Brain microvascular endothelial cell (primary cell): ENCODE measurements at regions not wholly inside any gene's neighbourhood (a gene's known extent, or its start where the extent isn't known, plus 50 kb on each side); places are given as distances from the start of the nearest gene placed in this dataset.

ENCODE experiments used
- DNase-seq: peaks from one replicate; pipeline ENCODE4 v3.0.0-alpha.2; 2020
- H3K27ac ChIP-seq: fragments of 250-450 bp; sonication (Bioruptor Pico); 2 replicates; pipeline ENCODE4 v1.5.1; 2020; ENCODE audit warnings: mild to moderate bottlenecking, moderate library complexity
- H3K27me3 ChIP-seq: fragments of 250-450 bp; sonication (Bioruptor Pico); replicated peaks from 2 replicates; pipeline ENCODE4 v1.5.1; 2020; ENCODE audit warnings: mild to moderate bottlenecking
- H3K36me3 ChIP-seq: fragments of 250-450 bp; sonication (Bioruptor Pico); replicated peaks from 2 replicates; pipeline ENCODE4 v1.5.1; 2020; ENCODE audit warnings: mild to moderate bottlenecking
- H3K4me3 ChIP-seq: 2 replicates; pipeline ENCODE4 v1.5.1; 2011; ENCODE audit warnings: low read depth, mild to moderate bottlenecking, control low read depth, low read length, moderate library complexity
- CTCF ChIP-seq: IDR thresholded peaks from 2 replicates; pipeline ENCODE4 v1.5.1; 2011; ENCODE audit warnings: low read depth, mild to moderate bottlenecking, moderate library complexity, low read length, control low read depth, inconsistent platforms; ENCODE audit errors: missing control alignments
- in situ Hi-C: cut with HindIII; loops from 2 replicates; pipeline ENCODE4 v1.10.0; 2017; ENCODE audit warnings: low sequenced_read_pairs, low pct_ligation_motif_present

- H3K4me3 ChIP-seq: no peak overlapping the region
- in situ Hi-C loops: no loop called here
- TF ChIP-seq CTCF: no peak
Observed at GRCh38 chr5:112614285-112614684, 123.4 kb upstream of the APC start.

GRCh38 chr5:112614986-112615385, 122.7 kb upstream of the APC start:
- DNase-seq: no peak
- no peaks in the 10 kb centered on the region for H3K36me3 ChIP-seq
- no peak overlapping the region for H3K4me3 ChIP-seq
- no peak overlapping the region for H3K27ac ChIP-seq
- no peaks in the 10 kb centered on the region for H3K27me3 ChIP-seq
- TF ChIP-seq CTCF: no peak
- in situ Hi-C loops: no loop called here

More at GRCh38 chr5:112614285-112614684, 123.4 kb upstream of the APC start:
- DNase-seq: no peak
- H3K27me3 ChIP-seq: no peaks in the 10 kb centered on the region
- no peaks in the 10 kb centered on the region for H3K36me3 ChIP-seq
- no peak overlapping the region for H3K27ac ChIP-seq

GRCh38 chr5:112616812-112617547, 120.7 kb upstream of the APC start:
- H3K27ac ChIP-seq: no peak overlapping the region
- no peaks in the 10 kb centered on the region for H3K27me3 ChIP-seq
- no peak for TF ChIP-seq CTCF
- in situ Hi-C loops: no loop called here
- no peak for DNase-seq
- H3K4me3 ChIP-seq: no peak overlapping the region
- H3K36me3 ChIP-seq: no peaks in the 10 kb centered on the region

- H3K27me3 ChIP-seq: no peaks in the 10 kb centered on the region
- no peak for TF ChIP-seq CTCF
- DNase-seq: no peak
- no peaks in the 10 kb centered on the region for H3K36me3 ChIP-seq
- in situ Hi-C loops: no loop called here
- no peak overlapping the region for H3K4me3 ChIP-seq
- no peak overlapping the region for H3K27ac ChIP-seq
Observed at GRCh38 chr5:112625246-112625645, 112.4 kb upstream of the APC start.

GRCh38 chr5:112625689-112626438, 111.8 kb upstream of the APC start:
- H3K27me3 ChIP-seq: no peaks in the 10 kb centered on the region
- H3K36me3 ChIP-seq: no peaks in the 10 kb centered on the region
- TF ChIP-seq CTCF: no peak
- no peak for DNase-seq
- no peak overlapping the region for H3K27ac ChIP-seq
- in situ Hi-C loops: no loop called here
- H3K4me3 ChIP-seq: no peak overlapping the region

GRCh38 chr5:112626715-112627114, 111.0 kb upstream of the APC start:
- no peak overlapping the region for H3K27ac ChIP-seq

More at GRCh38 chr5:112626715-112627114, 111.0 kb upstream of the APC start:
- no peaks in the 10 kb centered on the region for H3K27me3 ChIP-seq
- DNase-seq: no peak
- in situ Hi-C loops: no loop called here
- TF ChIP-seq CTCF: no peak
- H3K36me3 ChIP-seq: no peaks in the 10 kb centered on the region
- no peak overlapping the region for H3K4me3 ChIP-seq
